ENCODE measurements at regions not wholly inside any gene's neighbourhood (a gene's known extent, or its start where the extent isn't known, plus 50 kb on each side); places are given as distances from the start of the nearest gene placed in this dataset.

GRCh38 chr2:186910996-186911395 lies 62.0 kb upstream of the ZSWIM2 start:
- no TSS peak for BruUV-seq (replicated peaks)
- CTCF ChIA-PET (ENCODE audit: low intra/inter-chr PET ratio) = no interaction called here
- peak; percentile 73 for ATAC-seq
- Histone ChIP-seq H3K9me1 (ENCODE audit: control insufficient read depth, insufficient read depth, low read length) (no peaks in the 10 kb centered on the region), H3K36me3 (ENCODE audit: control insufficient read depth, insufficient read depth, low read length) (no peaks in the 10 kb centered on the region), H3K4me2 (ENCODE audit: insufficient read depth, low read length) (no peak overlapping the region), H3K27ac (ENCODE audit: extremely low read depth, low read depth, low read length) (no peak overlapping the region; the same call in 2 of the 3 replicates), H3K27me3 (ENCODE audit: control insufficient read depth in 2 of 2, insufficient read depth in 2 of 2, low read length in 2 of 2) (no peaks in the 10 kb centered on the region), H3K4me3 (no peak overlapping the region), H2AFZ (ENCODE audit: low read depth, low read length) (peak overlapping the region; percentile 77), H4K20me1 (replicated peaks; ENCODE audit: control insufficient read depth, insufficient read depth, low read length) (no peaks in the 10 kb centered on the region), H3K4me1 (replicated peaks in 1 of 2; ENCODE audit: control insufficient read depth in 2 of 2, insufficient read depth in 2 of 2, low read length in 2 of 2) (peaks cover 3 to 12% of the 10 kb centered on the region in 2 experiments; a peak in 2 of 5 replicates), H3K9me3 (replicated peaks; ENCODE audit: control insufficient read depth, insufficient read depth, low read depth, low read length) (no peaks in the 10 kb centered on the region), H3K79me2 (ENCODE audit: control insufficient read depth, insufficient read depth, low read length) (no peaks in the 10 kb centered on the region), H3K9ac (ENCODE audit: insufficient read depth in 1 of 2, low read depth in 2 of 2, low read length in 2 of 2) (no peak overlapping the region)
- no peak for FAIRE-seq
- in situ Hi-C loops (cut with MboI) = no loop called here
- POLR2A ChIA-PET = interaction anchor here (1.1 kb wide), 1 partner anchor 9 kb away, joined by 4 read pairs; no protein-coding TSS in a partner anchor
- 10% methylated on average over 4 of the region's 4 CpGs for WGBS (ENCODE audit: insufficient coverage, low coverage, missing lambda C conversion rate)
- DNase-seq (ENCODE audit: extremely low read depth in 1 of 4, low spot score in 3 of 4) = no peak
- TF ChIP-seq CEBPG (CRISPR knock-in tag; IDR thresholded peaks at IDR 0.05) (no peak), CEBPG (tag; conservative IDR thresholded peaks at IDR 0.05 in 1 of 2, IDR thresholded peaks at IDR 0.05 in 1 of 2) (peak; percentile 27 to 53; a peak in 2 of 4 replicates), ZBTB8A (IDR thresholded peaks at IDR 0.05; ENCODE audit: partially characterized antibody) (no peak), ZNF696 (CRISPR knock-in tag; conservative IDR thresholded peaks at IDR 0.05) (no peak), PKNOX1 (IDR thresholded peaks at IDR 0.05) (0 out of 2 replicates have a peak, but pooled peaks have one; percentile 23), CEBPB (tag; IDR thresholded peaks at IDR 0.05) (peak; percentile 92), ZBTB2 (IDR thresholded peaks at IDR 0.05) (no peak), FUS (optimal IDR thresholded peaks at IDR 0.05; ENCODE audit: low read depth, low read length) (no peak)
- intact Hi-C loops (cut with micrococcal nuclease) = loop anchor here (5.0 kb wide), 1 partner anchor 91 kb away; no protein-coding TSS in a partner anchor

Data from K562 (cell line).